ENCODE measurements at regions not wholly inside any gene's neighbourhood (a gene's known extent, or its start where the extent isn't known, plus 50 kb on each side); places are given as distances from the start of the nearest gene placed in this dataset.

DNA sequence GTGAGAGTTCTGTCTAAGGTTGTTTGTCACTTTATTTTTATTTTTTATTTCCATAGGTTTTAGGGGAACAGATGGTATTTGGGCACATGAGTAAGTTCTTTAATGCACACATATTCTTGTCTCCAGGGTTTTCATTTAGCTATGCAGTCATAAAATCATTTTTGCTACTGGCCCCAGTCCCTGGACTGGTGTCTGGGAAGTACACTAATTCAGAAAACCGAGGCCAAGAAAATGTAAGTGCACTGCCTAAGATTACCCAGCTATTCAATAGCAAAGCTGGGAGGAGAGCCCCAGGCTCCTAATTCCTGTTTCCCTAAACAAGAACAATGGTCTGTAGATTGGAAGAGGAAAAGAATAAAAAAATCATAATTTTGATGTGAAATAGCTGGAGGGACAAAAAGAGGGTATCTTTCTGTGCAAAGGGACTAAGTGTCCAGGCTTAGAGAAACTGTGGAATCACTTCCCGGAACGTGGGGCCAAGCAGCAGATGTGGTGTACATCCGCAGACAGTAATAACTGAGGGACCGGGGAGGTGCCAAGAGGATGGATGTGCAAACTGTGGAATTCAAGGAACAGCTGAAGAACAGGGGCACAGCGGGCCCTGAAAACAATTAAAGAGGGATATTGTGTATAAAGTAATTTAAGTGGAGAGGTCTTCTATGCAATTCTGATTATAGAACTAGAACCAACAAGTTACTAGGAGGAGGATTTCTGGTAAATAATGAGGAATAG is 236.3 kb downstream of the ACKR3 start:
- DNase-seq, result no peak

DNA sequence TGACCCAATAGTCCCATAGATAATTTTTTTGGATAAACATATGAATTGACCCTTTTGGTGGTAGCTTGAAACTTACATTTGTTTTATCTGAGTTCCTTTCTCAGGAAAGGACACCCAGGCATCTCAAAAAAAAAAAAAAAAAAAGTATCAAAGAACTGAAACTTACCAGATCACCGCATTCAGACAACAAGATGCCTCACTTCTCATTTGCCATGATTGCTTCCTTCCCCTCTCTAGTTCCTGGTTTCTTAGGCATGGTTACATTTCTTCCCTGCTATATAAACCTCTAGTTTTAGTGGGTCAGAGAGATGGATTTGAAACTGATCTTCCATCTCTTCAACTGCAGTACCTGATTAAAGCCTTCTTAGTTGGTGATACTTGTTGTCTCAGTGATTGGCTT is 240.1 kb downstream of the ACKR3 start:
- DNase-seq, result no peak

DNA sequence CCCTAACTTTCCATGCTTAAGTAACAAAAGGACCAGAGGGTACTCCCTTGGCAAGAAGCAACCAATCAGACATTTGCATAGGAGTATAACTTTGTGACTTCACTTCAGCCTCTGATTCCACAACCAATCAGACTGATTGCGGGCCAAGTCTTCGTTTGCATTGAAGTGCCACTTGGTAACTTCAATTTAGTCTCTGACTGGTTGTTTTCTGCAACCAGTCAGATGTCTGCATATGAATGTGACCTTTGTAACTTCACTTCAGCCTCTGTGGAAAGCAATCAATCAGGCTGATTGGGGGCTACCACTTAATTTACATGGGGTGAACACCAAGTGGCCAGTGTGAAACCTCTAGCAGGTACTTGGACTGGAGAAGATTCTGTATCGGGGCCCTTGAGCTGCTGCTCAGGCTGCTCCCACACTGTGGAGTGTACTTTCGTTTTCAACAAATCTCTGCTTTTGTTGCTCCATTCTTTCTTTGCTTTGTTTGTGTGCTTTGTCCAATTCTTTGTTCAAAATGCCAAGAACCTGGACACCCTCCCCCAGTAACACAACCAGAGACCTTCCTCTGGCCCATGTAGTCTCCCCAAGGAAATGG is 241.5 kb downstream of the ACKR3 start:
- DNase-seq, result no peak

DNA sequence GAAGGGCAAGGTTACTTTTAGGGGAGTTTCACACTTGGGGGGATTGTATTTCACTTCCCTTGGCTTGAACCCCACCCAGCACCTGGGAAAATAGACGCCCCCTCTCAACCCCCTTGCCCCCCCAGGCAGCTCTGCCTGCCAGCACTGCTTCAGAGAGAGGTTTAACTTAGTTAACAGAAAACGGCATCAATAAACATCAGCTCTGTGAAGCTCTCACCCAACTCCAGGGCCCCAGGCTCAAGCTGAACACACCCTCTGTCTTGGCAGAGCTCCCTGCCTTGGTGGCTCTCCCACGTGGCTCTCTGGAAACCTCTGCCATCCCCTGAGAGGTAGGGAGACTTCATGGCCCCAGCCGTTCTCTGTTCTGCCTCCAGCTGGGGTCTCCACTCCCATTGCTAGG is 244.1 kb downstream of the ACKR3 start:
- no peak for DNase-seq

DNA sequence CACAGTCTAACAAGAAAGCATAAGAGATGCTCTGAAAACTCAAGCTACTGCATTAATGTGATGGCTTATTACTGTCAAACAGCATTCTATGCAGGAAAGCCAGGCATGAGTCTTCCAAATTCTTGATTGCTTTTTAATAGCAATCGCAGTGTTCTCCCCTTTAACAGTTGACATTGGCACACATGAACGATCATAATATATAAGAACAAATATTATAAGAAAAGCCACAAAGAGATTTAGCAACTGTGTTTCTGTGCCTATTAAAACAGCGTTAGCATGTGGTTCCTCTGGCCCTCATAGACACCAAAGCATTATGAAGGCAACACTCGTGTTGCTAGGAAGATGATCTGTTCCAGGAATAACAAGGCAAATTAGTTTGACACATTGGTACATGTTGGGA is 245.0 kb downstream of the ACKR3 start:
- no peak for DNase-seq

DNA sequence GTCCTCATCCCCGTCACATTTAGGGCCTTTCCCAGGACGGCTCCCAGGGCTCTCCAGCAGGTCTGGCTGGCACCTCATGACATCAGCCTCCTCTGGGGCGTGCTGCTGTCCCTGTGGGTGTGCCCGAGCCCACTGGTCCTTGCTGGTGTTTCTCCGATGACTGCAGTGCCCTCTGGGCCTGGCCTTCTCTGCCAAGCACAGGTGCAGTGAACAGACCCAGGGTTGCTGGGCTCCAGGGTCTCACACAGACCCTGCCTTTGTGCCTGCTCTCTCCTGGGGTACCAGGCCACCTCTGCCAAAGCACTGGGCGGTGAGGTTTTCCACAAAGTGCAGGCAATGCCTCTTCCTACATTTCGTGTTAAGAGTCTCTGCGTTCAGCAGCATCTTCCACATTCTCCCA is 246.1 kb downstream of the ACKR3 start:
- DNase-seq, result no peak

DNA sequence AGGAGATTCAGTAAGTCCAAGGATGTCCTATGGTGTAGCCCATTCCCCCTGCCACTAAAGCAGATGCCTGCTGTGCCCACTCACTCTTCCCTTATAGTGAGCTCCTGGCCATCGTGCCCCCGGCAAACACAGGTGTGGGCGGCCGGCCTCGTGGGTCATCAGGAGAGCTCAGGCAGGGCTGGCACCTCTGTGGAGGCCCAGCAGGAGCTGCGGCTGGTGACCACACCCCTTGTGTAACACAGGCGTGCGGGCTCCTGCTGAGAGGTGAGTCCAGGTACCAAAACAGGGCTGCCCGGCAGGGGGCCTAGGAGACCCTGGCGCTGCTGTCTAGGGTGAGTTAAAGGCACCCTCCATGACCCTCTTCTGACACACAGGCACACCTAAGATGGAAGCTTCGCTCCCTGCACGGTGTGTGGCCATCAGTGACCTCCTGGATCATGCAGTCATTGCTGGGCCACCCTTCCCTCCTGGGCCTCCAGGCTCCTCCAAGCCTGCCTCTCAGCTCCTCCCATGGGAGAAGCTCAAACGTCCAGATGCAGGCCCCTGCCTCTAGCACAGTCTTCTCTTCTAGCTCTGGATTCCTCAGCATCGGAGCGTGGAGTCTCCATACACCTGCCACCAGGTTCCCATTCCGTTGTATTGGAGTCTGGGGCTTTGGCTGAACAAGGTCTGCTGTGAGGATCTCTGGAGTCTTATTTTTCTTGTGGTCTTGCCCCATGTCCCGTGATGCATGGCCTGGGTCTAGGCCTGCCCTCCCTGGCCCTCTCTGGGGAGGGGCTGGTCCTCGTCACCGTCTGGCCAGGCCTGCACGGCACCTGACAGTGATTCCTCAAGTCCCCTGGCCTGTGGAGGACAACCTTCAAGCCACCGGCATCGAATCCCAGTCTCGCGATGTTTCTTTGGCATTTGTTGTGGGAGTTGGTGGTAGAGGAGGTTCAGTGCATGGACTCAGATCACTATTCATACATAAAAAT is 246.9 kb downstream of the ACKR3 start:
- no peak for DNase-seq

DNA sequence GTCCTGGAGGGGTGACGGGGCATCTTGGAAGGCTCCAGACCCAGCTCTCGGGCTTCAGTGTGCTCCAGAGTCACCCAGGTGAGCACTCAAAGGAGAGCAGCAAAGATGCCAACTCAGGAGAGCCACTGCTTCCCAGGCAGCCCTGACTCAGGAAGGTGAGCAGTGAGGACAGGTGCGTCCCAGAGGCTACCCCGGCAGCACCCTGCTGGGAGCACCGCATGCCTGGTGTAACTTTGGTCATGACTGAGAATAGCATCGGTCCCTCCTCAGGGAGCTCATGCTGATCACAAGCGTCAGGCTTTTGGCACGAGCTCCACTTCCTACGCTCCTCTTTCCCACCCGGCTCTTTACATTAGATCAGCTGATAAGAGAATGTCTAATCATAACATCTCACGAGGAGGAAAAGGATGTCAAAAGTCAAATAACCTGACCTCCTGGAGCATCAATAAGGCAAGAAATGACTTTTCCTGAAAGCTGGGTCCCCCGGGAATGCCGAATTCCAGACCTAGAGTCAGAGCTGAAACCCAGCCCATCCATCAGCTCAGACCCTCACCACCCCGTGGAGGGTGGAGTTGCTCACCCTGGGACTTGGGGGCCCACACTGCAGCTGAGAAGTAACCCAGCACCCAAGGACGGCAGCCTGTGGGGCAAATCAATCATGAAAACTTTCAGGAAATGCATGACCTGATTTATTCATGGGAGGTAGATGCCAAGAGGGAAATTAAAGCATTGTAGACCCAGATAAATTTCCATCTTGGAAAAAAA is 248.8 kb downstream of the ACKR3 start:
- DNase-seq, result no peak

DNA sequence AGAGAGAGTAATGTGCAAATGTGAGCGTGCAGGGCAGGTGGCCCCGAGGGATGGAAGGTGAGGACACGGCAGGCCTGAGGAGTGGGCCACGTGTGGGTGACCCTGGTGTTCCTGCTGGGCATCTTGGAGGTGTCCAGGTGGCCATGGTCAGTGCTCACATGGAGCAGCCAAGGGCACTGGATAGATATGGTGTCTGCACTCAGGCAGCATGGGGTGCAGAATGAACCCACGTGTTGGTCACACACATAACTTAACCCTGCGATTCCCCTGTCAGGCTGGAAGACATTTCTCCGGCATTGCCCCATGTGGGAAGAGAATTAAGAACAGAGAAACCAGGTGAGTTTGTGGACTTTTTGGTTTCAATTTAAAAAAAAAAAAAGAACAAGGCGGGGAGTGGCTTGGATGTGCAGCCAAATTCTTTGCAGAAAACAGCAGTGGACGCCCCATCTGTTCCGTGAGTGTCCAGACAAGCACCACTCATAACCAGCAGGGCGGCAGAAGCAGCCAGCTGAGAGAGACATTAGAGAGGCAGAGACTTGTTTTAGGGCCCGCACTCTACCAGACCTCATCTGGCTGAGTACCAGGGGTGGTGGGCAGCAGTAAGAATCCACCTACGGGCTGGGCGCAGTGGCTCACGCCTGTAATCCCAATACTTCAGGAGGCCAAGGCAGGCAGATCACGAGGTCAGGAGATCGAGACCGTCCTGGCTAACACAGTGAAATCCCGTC is 249.8 kb downstream of the ACKR3 start:
- no peak for DNase-seq

DNA sequence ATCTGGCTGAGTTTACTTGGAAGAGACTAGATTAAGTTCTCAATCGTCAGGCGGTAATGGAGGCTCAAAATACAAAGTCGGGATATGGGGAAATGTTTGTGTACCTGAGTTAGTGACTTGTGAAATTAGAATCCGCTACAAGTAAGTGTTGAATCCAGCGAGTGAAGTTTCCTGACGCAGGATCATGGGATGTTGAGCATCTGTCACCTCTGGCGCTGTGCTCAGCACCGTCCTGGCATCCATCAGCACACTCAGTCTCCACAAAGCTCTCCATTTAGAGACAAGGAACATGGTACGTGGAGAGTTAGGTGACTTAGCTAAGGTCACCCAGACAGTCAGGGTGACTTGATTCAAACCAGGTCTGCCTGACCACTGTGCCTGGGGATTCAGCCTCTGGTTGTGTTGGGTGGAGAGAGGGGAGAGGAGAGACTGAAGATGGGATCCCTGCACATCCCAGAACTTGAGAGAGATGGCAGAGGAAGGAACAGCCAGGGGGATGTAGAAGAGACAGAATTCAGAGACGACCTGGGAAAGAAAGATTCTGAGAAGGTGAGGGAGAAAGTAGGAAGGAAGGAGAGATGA is 251.2 kb downstream of the ACKR3 start:
- DNase-seq, result no peak

DNA sequence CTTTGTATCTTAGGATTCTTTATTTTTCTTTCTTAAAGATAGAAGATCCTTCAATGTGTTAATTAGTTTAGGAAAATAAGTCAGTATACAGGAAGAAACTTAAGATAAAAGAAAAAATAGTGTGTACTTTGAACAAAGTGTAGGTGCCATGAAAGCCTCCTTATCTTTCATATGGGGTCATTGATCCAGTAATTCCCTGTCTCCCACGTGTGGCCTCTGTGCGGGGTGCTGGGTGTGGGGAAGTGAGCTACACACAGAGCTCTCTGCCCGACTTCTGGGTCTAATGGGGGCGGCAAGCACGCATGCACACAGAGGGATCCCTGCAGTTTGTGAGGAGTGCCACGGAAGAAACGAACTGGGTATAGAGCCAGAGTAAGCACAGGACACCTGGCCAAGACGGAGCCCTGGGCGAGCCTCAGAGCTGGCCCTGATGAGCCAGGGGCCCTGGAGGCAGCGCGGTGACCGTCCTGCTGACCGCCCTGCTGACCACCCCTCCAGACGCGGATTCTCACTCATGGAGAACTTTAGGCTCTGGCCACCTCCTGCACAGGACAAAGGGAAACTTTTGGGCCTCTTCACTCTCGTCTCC is 253.5 kb downstream of the ACKR3 start:
- DNase-seq, result no peak

DNA sequence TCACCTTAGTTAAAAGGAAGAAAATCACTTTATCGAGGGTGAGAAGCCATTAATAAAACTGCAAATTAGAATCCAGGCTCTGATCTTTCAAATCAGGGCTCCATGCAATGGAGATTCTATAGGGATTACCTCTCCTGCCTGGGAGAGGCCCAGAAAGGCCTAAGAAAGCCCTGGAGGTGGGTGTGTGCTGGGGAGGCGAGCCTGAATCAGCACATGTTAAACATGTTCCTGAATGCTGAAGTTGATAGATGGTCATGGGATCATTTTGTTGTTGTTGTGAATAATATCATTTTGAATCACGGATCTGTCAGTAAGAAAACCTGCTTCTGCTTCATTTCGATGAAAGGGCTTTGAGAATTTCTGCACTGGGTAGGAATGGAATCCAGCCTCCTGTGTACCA is 254.3 kb downstream of the ACKR3 start:
- no peak for DNase-seq

DNA sequence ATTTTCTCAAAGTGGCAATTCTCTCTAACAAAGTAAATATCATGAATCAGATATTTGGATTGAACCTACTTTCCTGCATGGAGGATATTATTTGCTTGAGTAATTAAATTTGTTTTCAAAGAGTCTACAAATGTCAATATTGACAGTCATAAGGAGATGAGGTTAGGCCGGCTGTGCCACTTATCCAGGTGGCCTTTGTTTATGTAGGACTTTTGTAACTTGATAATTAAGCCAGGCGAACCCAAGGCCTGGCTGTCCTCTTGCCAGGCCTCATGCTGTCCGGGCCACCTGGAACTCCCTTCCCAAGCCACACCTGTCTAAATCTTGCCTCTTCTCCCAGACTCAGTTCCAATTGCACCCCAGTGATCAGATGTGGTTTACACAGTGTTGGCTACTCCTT is 255.2 kb downstream of the ACKR3 start:
- no peak for DNase-seq

DNA sequence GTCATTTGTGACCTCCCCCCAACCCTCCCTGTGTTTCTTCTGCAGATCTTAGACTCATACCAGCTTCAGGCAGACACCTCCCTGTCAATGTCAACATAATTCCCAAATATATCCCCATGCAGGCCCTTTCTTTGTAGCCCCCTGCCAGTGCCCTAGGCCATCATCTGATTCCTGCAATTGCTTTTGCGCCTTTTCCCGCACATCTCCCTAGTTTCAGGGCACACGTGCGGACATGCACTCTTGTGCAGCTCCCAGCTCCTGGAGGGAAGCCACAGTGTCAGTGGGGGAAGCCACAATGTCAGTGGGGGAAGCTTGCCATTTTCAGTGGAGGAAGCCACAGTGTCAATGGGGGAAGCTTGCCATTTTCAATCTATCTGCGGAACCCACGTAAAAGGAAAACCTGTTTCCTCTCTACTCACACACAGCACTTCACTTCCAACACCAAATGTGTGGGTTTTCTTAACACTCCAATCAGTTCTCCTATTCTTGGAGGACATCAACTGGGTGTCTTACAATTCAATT is 256.4 kb downstream of the ACKR3 start:
- DNase-seq, result no peak

DNA sequence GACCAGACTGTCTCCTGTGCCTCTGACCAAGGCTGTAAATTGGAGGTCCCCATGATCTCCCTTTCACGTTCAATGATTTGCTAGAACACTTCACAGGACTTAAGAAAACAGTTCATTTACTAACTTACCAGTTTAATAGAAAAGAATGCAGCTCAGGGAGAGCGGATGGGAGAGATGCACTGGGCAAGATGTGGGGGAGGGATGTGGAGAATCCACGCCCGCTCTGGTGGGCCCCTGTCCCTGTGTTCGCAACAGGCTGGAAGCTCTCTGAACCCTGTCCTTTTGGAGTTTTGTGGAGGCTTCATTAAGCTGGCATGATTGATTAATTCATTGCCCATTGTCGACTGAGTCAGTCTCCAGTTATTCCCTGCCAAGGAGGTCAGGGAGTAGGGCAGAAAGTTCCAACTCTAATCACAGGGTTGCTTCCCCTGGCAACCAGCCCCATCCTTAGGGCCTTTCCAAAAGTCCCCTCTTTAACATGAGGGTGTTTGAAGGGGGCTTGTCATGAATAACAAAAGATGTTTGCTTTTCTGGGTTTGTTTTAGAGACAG is 257.1 kb downstream of the ACKR3 start:
- DNase-seq, result no peak

DNA sequence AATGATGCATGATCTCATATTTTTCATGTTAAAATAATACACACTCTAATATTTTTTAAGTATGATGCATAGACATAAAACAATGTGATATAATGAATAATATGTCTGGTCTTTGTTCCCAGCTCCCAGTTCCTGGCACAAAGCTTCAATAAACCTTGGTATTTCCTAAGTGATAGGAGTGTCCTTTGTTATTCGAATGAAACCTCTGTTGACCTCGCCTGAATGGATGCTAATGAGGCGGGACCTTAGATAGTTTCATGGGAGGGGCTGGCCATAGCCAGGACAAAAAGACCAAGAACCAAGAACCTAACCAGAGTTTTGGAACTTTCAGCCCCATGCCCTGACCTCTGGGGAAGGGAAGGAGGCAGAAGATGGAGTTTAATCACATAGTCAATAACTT is 257.7 kb upstream of the COPS8 start:
- DNase-seq, result no peak

DNA sequence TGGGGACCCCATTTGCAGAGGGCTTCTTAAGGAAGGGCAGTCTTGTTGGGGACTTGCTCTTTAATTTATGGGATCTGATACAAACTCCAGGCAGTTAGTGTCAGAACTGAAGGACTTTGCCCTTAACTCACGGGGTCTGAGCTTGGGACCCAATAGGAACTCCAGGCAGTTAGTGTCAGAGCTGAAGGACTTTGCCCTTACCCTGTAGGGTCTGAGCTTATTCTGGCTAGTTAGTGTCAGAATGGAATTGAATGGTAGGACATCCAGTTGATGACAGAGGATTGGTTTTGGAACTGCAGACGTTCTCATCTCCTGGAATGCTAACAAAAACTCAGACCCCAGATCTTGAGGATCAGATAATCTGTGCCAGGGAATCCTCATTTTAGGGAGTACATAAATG is 256.9 kb upstream of the COPS8 start:
- DNase-seq, result no peak

DNA sequence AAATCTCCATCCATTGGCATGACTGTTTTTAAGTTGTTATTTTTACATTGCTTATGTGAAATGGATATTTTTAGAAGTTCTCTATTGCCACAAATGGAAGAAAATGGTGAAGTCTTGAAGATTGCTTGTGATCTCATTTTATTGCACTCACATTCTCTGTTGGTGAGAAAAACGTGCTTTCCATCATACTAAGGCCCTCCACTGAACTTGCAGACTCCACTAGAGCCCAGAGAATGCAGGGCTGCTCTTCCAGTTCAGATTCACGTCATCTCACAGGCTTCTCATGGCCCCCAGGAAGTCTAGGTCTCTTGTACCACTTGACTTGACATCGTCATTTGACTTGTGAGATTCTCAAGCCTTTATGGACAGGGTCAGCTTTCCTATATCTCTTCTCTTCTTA is 254.8 kb upstream of the COPS8 start:
- no peak for DNase-seq

DNA sequence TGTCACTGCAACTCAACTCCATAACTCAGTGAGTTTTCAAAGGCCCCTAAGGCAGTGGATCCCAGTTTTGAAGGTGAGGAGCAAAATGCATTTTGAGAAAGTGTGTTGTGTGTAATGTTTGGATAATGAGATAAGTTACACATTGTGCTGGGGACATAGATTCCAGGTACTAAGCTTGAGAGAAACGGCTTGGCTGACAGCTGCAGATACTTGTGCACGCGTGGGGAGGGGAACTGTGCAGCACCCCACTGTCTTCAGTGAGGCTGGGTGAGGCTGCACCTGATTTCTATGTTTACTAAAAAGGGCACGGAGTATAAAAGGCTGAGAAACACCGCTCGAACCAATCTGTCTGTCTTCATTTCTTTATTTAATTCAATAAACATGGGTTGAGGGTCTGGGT is 254.0 kb upstream of the COPS8 start:
- DNase-seq, result no peak

DNA sequence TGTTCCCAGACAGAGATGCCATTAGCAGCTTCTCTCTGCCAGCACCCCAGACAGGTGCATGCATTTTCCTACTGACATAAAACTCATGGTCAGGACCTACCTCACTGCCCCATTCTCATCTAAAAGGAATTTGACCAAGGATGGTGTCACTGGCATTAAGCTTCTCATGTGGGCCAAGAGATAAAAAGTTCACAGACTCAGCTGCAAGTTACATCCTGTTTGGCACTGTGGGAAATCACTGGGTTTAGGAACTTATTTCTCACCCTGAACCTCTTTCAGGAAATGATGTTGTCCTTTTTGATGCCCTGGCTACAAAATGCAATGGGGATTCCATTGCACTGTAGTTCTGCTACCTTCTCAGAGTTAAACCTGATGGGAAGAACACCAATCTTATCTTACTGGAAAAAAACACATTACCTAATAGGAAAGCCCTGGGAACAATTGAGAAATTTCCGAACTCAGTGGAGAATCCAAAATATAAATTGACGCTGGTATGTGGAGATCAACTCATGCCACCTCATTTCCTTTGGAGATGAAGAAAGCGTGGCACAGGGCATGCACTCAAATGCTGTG is 252.1 kb upstream of the COPS8 start:
- DNase-seq, result no peak

DNA sequence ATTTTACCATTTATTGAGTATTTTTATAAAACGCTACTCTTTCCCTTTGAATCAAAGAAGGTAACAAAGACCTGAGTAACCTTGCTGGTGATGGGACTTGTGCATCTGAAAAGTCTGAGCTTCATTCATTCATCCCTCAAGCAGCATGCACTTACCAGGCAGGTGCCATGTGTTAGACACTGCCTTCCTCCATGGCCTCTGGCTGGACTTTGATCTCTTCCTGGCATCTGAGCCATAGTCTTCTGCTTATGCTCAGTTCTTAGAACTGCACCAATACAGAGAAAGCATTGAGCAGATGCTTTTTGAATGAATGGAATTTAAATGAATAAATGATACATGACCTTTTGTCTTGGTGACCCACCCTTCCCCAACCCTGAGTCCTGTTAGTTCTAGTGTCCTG is 251.4 kb upstream of the COPS8 start:
- DNase-seq, result no peak
